ENCODE measurements at regions not wholly inside any gene's neighbourhood (a gene's known extent, or its start where the extent isn't known, plus 50 kb on each side); places are given as distances from the start of the nearest gene placed in this dataset.

DNA sequence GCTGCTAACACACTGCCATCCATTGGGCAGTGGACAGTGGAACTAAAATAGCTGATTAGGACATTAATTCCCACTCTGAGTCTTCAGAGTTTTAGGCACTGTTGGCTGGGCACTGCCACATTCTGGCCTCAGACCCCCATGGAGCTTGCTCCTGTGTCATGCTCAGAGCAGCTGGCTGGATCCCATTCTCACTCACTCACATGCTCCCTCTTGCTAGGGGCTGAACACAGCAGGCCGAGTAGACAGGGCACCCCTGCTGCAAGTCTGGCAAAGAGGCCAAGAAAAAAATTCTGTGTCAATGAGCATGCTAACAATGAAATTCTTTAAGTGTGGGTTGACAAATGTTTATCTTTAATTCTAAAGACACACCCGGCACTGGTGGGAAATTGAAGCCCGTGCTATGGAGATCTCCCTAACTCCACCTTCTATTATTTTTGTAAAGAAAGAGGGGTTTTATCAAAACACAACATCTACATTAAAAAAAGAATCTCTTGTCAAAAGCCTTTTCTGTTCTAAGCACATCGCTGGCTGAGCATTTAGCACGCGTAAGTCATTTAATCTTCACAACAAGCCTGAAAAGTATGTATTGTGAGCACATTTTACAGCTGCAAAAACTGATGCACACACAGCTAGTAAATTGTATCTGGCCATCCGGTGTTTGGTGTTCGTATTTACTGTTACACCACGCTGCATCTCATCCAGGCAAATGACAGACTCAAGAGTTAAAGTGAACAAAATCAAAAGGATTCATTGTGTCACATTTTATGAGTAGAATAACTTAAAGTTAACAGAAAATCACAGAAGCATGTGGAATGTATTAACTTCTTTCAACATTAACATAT is 362.1 kb downstream of the PLOD2 start:
- DNase-seq (ENCODE audit: low read depth in 2 of 2), result no peak

- no peak for DNase-seq (ENCODE audit: low read depth in 2 of 2)
Measured at GRCh38 chr3:145801696-145802095, 359.3 kb downstream of the PLOD2 start.

- peak; percentile 21 to 22 for DNase-seq (ENCODE audit: low read depth in 2 of 2)
Measured at GRCh38 chr3:145807990-145808389, 353.0 kb downstream of the PLOD2 start.

DNA sequence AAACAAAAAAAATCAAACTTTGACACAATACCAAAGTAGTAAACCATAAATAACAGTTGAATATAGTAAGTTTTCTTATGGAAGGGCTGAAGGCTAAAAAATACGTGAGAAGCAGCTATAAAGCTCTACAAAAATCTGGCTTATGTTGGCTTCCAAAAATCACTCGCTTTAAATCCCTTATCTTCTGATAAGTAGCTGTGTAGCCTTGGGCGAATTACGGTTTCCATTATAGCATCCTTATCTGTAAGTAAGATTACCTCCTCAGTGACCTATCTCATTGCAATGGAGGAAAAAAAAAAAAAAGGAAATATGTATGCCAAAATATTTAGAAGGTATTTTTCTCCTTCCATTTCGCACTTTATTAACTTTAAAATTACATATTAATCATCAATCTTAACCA is 348.6 kb downstream of the PLOD2 start:
- no peak for DNase-seq (ENCODE audit: low read depth in 2 of 2)

DNA sequence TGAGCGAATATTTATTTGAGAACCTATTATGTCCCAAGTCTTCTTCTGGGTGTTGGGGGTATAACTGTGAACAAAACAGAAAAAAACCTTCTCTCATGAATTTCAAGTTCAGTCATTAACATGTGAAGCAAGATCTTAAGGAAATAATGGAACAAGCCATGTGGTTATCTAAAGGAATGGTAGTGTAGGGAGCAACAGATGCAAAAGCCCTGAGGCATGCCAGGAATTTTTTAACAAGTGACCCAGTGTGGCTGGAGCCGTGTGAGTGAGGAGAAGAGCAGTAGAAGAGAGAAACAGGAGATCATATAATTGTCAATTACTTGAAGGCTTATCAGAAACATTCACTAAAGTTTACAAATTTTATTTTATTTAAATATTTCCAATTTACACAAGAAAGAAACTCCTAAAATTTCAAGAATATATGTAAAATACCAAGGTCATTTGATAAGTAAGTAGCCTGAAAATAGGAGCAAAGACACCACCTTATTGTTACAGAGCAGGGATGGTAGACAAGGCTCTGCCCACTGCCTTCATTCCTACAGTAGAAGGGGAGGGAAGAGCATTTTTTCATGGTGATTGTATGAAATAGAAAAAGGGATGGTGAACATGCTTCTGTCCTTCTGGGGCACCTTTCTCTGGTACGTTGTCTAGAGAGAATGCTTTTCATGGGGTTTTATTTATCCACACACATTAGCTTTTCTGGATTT is 345.1 kb downstream of the PLOD2 start:
- no peak for DNase-seq (ENCODE audit: low read depth in 2 of 2)

- DNase-seq (ENCODE audit: low read depth in 2 of 2), result no peak
Measured at GRCh38 chr3:145817870-145818483, 343.0 kb downstream of the PLOD2 start.

DNA sequence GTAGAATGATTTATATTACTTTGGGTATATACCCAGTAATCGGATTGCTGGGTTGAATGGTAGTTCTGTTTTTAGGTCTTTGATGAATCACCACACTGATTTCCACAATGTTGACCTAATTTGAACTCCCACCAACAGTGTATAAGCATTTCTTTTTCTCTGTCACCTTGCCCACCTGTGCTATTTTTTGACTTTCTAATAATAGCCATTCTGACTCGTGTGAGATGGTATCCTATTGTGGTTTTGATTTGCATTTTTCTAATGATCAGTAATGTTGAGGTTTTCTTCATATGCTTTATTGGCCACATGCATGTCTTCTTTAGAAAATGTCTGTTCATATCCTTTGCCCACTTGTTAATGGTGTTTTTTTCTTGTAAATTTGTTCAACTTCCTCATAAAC is 340.8 kb downstream of the PLOD2 start:
- peak in 1 of 2 experiments; percentile 18 for DNase-seq (ENCODE audit: low read depth in 2 of 2)

GRCh38 chr3:145842294-145842902 is 318.6 kb downstream of the PLOD2 start:
- DNase-seq (ENCODE audit: low read depth in 2 of 2), result no peak

DNA sequence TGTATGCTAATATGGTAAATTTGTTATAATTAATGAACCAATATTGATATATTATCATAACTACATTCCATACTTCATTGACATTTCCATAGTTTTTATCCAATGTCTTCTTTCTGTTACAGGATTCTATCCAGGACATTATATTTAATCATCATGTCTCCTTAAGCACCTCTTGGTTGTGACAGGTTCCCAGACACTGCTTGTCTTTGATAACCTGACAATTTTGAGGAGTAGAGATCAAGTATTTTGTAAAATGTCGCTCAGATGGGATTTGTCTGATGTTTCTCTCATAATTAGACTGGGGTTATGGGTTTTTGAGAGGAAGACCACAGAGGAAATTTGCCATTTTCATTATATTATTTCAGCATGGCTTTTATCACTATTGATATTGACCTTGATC is 317.4 kb downstream of the PLOD2 start:
- DNase-seq (ENCODE audit: low read depth in 2 of 2), result no peak

DNA sequence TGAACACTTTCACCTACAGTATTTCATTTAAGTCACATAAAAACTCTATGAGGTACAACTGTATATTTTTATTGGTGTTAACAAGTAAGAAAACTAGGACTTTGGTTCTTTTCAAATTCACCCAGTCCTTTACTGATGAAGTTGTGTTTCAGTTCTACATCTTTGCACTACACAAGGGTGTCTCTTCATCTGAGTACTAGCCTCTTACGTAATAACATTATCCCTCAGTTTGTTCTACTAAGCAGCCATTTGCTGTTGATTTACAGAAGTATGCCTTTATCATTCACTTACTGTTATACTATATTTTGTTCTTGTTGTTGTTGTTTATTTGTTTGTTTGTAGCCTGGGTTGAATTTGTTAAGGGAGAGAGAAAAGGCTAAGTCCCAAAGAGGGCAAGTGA is 311.9 kb downstream of the PLOD2 start:
- no peak for DNase-seq (ENCODE audit: low read depth in 2 of 2)

DNA sequence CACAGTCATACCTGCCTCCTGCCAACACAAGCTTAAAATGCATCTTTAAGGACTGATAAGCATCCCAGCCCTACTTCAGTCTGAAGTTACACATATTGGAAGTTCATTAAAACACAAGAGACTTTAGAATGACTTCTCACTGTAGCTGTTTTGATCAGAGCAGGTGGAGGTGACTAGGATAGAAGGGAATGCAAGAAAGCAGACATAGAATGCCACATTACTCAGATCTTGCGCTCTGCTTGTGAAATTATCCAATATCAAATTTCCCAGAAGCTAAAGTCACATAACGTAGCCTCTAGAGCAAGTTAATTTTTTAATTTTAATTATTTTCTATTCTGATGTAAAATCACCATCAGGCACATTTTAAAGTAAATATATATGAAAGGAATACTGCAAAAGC is 306.5 kb downstream of the PLOD2 start:
- DNase-seq (ENCODE audit: low read depth in 2 of 2), result no peak

DNA sequence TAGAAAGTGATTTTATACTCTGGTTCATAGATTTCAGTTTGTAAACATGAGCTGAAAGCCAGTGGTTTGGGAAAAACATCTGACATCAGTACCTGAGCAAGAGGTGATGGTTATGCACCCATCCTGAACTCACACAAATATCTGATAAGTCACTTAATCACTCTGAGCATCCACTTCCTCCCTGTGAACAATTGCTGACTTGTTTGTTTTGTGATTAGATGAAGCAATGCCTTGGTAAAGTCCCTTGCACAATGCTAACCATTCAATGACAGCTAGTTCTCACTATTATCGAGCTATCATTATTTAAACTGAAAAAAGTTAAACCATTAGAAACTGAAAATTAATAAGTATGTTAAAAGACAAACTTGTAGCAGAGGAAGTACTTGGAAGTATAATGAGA is 303.0 kb downstream of the PLOD2 start:
- no peak for DNase-seq (ENCODE audit: low read depth in 2 of 2)

DNA sequence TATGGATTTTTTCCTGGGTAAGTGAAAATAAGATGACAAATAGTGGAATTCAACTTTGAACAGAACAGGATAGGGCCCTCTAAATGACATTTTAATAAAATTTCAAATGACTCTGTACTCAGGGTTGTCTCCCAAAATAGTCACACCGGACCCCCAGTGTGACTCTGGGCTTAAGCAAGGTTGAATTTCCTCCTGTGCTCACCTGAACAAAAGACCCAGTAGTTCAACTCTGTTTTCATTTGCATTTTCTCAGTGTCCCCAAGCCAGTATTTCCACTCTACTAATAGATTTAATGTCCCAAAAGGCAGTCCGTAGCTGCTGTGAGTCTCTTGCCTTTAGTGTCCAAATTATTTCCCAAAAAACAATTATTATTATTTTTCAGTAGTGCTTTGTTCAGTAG is 296.6 kb downstream of the PLOD2 start:
- DNase-seq (ENCODE audit: low read depth in 2 of 2), result no peak

DNA sequence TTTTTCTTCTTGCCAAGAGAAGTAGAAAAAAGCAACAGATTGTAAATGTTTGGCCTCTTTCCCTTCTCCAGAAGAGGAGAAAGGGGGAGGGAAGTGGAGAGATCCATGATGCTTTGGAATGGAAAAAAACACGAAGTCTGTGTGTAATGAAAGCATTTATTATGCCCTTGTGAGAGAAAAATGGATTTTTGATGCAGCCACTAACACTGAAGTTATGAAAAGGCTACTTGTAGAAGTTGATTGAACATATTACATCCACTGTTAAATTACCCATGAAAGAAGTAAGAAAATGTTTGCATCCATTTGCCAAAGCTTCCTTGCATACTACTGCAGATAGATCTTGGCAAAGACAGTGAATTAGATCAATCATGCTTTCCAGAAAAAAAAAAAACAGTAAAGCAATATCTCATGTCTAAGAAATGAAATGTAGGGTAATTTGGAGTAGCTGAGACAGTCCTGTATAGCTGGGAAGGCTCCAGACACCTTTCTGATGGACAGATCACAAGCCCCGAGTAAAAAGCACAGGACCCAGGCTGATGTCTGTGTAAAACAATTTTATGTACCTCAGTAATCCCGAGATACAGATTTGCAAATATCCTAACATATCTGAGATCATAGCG is 295.5 kb downstream of the PLOD2 start:
- DNase-seq (ENCODE audit: low read depth in 2 of 2), result no peak

DNA sequence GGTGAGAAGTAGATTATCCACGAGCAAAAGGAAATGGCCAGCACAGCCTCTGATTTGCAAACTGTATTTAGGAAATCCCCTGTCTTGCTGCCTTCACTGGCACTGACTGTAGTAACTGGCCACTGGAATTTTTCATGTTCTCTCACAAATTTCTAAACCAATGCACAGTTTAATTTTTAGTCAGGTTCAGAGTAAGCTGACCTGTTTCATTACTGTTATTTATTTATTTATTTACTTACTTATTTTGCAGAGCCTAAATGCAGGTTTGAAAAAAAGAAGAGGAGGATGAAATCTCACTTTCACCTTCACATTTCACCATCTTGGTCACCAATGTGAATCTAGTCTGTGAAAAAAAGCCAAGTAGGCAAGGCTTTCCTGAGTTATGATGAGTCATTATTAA is 291.0 kb downstream of the PLOD2 start:
- no peak for DNase-seq (ENCODE audit: low read depth in 2 of 2)

DNA sequence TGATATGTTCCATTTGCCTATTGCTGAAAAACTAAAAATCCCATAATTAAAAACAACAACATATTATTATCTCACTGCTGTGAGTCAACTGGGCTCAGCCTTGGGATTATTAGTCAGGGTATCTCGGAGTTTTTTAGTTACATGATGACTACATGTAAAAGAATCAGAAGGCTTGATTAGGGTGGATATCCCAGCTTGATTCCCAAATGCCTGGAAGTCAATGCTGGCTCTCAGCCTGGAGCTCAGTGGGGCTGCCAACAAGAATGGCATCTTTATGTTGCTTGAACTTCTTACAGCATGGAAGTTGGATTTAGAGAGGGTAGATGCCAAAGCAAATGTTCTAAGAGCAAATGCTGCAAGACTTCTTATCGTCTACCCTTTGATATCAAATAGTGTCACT is 278.5 kb downstream of the PLOD2 start:
- DNase-seq (ENCODE audit: low read depth in 2 of 2), result peak in 1 of 2 experiments; percentile 8

- no peak for DNase-seq (ENCODE audit: low read depth in 2 of 2)
Measured at GRCh38 chr3:145889730-145890129, 271.3 kb downstream of the PLOD2 start.

DNA sequence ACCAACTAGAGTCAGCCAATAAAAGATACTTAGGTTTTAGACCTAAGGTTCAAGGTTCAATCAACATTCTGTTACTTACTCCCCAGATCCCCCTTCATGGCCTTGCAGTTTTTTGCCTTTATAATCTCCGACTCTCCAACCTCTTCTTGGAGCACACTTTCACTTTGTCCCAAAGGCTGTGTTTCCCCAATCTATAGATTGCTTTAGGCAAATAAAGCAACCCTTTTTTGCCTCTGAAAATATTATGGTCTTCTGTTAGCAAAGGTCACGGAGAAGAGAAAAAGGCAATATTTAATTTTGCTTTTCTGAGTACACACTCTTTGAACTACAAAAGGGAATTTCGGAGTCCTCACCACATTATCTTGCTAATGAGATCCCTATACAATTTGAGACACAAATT is 268.1 kb downstream of the PLOD2 start:
- DNase-seq (ENCODE audit: low read depth in 2 of 2), result no peak

DNA sequence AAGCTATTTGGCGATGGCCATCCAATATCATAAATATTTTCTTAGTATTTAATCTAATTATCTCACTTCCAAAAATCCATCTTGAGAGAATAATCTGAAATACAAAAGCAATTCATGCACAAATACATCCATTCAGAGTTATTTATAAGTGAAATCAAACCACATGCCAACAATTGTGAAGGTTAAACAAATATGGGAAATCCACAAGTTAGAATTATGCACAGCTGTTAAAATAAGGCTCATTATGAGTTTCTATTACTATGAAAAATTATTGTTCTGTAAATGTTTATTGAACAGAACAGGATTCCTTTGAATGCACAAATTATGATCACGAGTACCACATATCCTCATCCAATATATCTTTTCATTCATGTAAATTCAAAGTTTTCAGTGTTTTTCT is 267.7 kb downstream of the PLOD2 start:
- no peak for DNase-seq (ENCODE audit: low read depth in 2 of 2)

GRCh38 chr3:145898487-145898886 is 262.5 kb downstream of the PLOD2 start:
- no peak for DNase-seq (ENCODE audit: low read depth in 2 of 2)

DNA sequence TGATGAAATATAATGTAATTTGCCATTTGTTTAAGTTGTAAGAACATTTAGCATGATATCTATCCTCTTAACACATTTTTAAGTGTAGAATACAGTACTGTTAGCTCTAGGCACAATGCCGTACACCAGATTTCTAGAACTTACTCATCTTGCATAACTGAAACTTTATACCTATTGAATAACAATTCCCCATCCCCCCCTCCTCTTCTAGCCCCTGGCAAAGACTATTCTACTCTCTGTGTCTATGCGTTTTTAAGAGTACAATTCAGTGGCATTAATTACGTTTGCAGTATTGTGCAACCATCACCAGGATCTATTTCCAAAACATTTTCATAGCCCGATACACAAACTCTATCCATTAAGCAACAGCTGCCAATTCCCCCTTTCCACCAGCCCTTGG is 261.7 kb downstream of the PLOD2 start:
- no peak for DNase-seq (ENCODE audit: low read depth in 2 of 2)
